Liver (tissue), 6 donors: ENCODE measurements at regions not wholly inside any gene's neighbourhood (a gene's known extent, or its start where the extent isn't known, plus 50 kb on each side); places are given as distances from the start of the nearest gene placed in this dataset.
"Not testable (repeated sequence)": the region's sequence is repeated elsewhere in the genome, so short reads cannot be mapped to it uniquely, and the experiment has no call there.

Source experiments
- DNase-seq: peaks from one replicate; pipeline ENCODE4 v3.0.0-alpha.2; 2017; ENCODE audit warnings: low spot score
- H3K27ac ChIP-seq, 2 donors: one replicate each; pipeline ENCODE4 v1.7.0; 2013; ENCODE audit warnings: inconsistent platforms in 2 of 2, low read length in 2 of 2, control low read depth in 1 of 2, low read depth in 1 of 2, mild to moderate bottlenecking in 1 of 2
- H3K27me3 ChIP-seq, 4 donors: one replicate each; pipeline versions ENCODE4 v1.6.1 to v1.7.0; 2013; ENCODE audit warnings: low read length in 3 of 4, inconsistent platforms in 1 of 4, mild to moderate bottlenecking in 1 of 4, moderate library complexity in 1 of 4; ENCODE audit not compliant: control insufficient read depth in 4 of 4, insufficient read depth in 4 of 4
- H3K36me3 ChIP-seq, 4 donors: one replicate each; pipeline versions ENCODE4 v1.6.1 to v1.7.0; 2013; ENCODE audit warnings: low read length in 3 of 4, mild to moderate bottlenecking in 3 of 4, low read depth in 1 of 4, moderate library complexity in 1 of 4; ENCODE audit not compliant: control insufficient read depth in 4 of 4, insufficient read depth in 3 of 4
- H3K4me1 ChIP-seq, 4 donors: one replicate each; pipeline versions ENCODE4 v1.6.1 to v1.7.0; 2013; ENCODE audit warnings: low read length in 3 of 4, mild to moderate bottlenecking in 3 of 4, moderate library complexity in 1 of 4; ENCODE audit not compliant: control insufficient read depth in 4 of 4, insufficient read depth in 4 of 4
- H3K4me3 ChIP-seq, 3 donors: one replicate each; pipeline versions ENCODE4 v1.6.1 to v1.7.0; 2013; ENCODE audit warnings: low read length in 3 of 3, control low read depth in 1 of 3, low read depth in 1 of 3, mild to moderate bottlenecking in 1 of 3
- H3K9ac ChIP-seq, 2 donors: one replicate each; pipeline ENCODE4 v1.7.0; 2013; ENCODE audit warnings: low read length in 2 of 2, mild to moderate bottlenecking in 2 of 2, moderate library complexity in 2 of 2, control low read depth in 1 of 2, low read depth in 1 of 2
- H3K9me3 ChIP-seq, 4 donors: one replicate each; pipeline versions ENCODE4 v1.6.1 to v1.7.0; 2013; ENCODE audit warnings: low read length in 3 of 4; ENCODE audit not compliant: control insufficient read depth in 4 of 4
- WGBS: extraction: QIAGEN DNeasy Blood & Tissue Kit; methylation state at CpG from one replicate; pipeline ENCODE4 v1.1.7; 2013; 5-methylcytosine and 5-hydroxymethylcytosine counted together
- donor health status: healthy.
- donor health status: healthy.
- donor health status: healthy.

DNA sequence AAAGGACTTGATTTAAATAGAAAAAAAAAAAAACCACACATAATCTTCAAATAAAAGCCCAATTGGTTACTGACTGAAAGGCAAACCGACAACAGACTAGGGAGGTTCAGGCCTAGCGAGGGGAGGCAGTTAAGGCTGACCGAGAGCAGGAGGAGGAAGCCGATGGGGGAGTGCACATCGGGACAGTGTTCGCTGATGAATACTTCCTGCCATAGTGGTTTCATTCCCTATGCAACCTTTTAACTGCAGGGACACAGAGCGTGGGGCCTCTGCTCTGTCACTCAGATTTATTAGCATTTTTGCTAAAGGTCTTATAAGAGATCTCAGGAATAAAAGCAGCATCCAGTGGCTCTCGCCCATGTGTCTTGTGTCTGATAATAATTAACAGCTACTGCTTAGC, 343.2 kb upstream of the CHRNA7 start:
- not testable (repeated sequence) for DNase-seq, H3K9me3 ChIP-seq, H3K4me3 ChIP-seq, H3K4me1 ChIP-seq, H3K27me3 ChIP-seq, H3K36me3 ChIP-seq, H3K27ac ChIP-seq, H3K9ac ChIP-seq
- 89% methylated on average over 8 of the region's 8 CpGs for WGBS

DNA sequence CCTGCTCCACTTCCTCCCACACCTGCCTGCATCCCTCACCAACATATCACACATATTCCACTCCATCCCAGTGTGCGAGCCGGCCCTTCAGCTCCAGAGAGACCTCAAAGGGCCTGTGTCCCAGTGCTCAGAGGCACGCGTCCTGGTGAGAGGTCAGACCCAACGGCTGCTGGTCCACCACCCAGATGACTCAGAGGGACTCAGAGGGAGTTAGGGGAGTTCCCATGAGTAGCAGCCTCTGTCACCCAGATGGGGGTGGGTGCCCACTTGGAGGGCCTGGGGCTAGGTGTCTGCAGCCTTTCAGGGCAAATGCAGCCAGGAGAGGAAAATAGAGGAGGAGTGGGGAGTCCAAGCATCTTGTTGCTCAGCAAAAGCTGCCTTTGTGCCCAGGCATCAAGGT, 333.8 kb upstream of the CHRNA7 start:
- not testable (repeated sequence) for H3K27ac ChIP-seq, H3K4me1 ChIP-seq, H3K4me3 ChIP-seq, H3K36me3 ChIP-seq, H3K9me3 ChIP-seq, H3K9ac ChIP-seq, H3K27me3 ChIP-seq, DNase-seq
- WGBS, result 85% methylated on average over 3 of the region's 5 CpGs

DNA sequence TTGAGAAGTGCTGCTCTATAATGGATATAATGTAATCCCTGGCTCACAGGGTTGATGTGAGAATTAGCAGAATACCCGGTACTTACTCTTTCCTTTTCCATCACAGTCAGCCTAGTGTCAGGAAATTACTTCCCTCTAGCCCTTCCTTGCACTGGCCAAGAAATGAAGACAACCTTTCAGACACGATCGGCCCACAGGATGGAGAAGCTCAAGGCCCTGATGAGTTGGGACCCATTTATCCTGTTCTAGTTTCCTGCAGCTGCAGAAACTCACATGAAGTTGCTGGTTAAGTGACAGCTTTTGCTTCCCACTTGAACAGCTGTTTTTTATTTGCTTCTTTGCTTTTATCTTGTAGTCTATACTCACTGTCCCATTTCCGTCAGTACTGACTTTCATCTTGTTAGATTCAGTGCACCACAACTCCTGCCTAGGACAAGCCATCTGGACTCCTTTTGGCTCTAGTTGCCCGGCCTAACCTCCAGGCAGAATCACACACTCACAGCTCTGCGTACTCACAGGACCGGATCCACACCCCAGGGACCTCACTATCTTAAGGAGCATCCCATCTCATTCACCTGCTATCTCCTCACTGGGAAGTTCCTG, 325.1 kb upstream of the CHRNA7 start:
- 80% methylated on average over 3 of the region's 7 CpGs for WGBS
- H3K9ac ChIP-seq, H3K4me1 ChIP-seq, H3K27me3 ChIP-seq, H3K27ac ChIP-seq, H3K36me3 ChIP-seq, H3K4me3 ChIP-seq, H3K9me3 ChIP-seq, DNase-seq: not testable (repeated sequence)

DNA sequence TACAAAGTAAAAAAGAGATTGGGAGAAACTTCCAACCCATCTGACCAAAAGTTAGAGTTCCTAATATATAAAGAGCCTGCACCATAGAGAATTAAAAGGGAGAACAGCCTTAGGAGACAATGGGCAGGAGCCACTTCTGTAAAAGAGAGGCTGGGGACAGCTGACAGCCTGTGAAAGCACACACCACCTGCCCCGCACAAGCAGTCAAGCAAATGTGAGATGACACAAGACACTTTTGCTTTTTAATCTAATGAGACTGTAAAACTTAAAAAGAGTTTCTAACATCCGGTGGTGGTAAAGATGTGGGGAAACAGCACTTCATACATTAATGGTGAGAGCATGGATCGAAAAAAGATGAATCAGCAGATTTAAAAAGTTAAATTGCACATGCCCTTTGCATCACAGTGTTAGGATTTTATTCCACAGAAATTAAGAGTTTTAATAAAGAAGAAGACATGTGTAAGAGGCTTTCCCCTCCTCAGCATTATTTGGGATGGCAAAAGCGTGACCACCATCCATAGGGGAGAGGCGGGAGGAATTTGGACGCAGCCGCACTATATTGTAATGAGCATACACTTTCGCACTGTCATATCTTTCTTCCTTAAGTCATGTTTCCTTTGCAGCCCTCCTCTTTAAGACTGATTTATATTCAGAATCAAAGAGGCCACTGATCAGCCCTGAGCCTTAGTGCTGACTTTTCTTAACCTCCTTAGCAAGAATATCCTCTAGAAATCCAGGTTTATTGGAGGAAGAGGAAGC, 322.2 kb upstream of the CHRNA7 start:
- 79% methylated on average over 3 of the region's 8 CpGs for WGBS
- H3K9ac ChIP-seq, H3K9me3 ChIP-seq, H3K27me3 ChIP-seq, DNase-seq, H3K36me3 ChIP-seq, H3K4me1 ChIP-seq, H3K27ac ChIP-seq, H3K4me3 ChIP-seq: not testable (repeated sequence)

DNA sequence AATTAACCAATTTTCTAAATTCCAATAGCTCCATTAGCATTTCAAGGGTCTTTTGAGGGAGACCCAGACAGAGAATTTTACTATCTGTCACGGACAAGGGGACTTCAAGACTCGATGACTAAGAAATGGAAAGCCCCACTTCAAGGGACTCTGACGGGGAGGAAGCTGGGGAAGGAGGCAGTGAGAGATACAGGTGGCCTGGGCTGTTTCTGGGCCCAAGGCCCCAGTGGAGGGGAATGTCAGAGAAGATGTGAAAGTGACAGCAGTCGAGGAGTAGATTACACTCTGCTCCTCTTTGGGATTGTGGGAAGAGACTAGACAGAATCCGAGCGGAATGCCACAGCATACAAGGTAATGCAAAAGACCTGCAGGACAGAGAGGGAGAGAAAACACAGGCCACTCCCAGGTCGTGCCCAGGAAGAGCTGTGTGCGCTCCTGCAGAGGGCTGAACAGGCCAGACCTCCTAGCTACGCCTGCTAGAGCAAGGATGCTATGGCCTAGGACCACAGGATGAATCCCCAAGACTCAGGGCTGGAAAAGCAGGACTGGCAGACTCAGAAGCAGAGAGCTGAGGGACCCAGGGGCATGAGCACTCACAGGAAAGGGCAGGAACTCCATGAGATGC, 321.5 kb upstream of the CHRNA7 start:
- H3K4me1 ChIP-seq, result not testable (repeated sequence)

DNA sequence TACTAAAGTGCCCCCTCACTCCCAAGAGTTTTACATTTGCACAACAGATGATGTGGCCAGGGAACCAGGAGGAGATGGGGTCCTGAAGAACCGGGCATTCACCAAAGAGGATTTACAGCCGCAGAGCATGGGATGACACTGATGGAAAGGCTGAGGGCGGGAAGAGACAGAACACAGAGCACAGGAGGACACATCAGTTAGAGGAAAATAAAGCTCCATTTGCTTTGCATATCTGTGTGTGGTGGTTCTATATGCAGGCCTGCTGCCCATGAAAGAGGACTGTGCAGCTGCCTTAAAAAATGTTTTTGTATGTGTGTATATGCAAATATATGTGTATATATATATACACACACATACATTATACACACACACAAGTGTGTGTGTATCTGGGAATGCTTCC, 320.8 kb upstream of the CHRNA7 start:
- not testable (repeated sequence) for DNase-seq, H3K9ac ChIP-seq
- 91% methylated on average over 2 of the region's 3 CpGs for WGBS

More for the DNA sequence above, 321.5 kb upstream of the CHRNA7 start:
- not testable (repeated sequence) for H3K4me3 ChIP-seq, H3K9ac ChIP-seq, H3K27ac ChIP-seq, DNase-seq, H3K36me3 ChIP-seq, H3K27me3 ChIP-seq, H3K9me3 ChIP-seq
- 70% methylated on average over 6 of the region's 9 CpGs for WGBS

DNA sequence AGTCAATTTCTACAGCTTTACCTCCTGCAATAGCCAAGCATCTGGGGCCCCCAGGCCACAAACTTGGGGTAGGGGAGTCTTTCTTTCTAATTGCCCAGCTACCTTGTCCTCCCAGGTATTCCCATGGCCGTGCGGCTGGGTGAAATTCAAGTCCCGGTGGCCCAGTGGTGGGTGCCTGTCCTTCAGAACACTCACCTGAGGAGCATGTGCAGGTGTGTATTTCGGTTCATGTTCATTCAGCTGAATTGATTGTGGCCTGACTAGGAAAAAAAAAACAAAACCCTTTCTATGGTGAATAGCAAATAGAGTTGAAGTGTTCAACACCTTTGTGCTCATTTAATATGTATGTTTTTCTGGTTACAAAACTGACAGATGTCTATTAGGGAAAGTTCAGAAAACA, 319.5 kb upstream of the CHRNA7 start:
- not testable (repeated sequence) for DNase-seq, H3K36me3 ChIP-seq, H3K4me1 ChIP-seq, H3K27ac ChIP-seq, H3K9me3 ChIP-seq, H3K9ac ChIP-seq, H3K4me3 ChIP-seq, H3K27me3 ChIP-seq
- 92% methylated on average over 4 of the region's 4 CpGs for WGBS

More for the DNA sequence above, 320.8 kb upstream of the CHRNA7 start:
- not testable (repeated sequence) for H3K36me3 ChIP-seq, H3K27me3 ChIP-seq, H3K4me3 ChIP-seq, H3K9me3 ChIP-seq, H3K27ac ChIP-seq, H3K4me1 ChIP-seq

DNA sequence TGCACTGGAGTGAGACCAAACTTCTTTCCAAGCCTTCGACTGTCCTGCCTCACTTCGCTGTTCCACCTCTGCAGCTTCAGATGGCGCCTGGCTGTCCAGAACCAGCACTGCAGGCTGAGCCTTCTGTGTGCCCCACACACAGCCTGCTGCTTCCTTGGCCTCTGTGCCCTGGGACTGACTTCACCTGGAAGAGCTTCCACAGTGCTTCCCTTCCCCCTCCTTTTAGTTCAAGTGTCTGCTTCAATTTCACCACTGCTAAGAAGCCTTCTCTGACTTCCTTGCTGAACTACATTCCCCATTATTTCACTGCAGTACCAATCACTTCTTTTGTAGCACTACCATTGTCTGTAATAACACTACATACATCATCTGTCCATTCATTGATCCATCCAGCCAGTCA, 315.1 kb upstream of the CHRNA7 start:
- H3K27ac ChIP-seq, H3K9ac ChIP-seq, H3K36me3 ChIP-seq, H3K4me1 ChIP-seq, H3K9me3 ChIP-seq, H3K4me3 ChIP-seq, DNase-seq, H3K27me3 ChIP-seq: not testable (repeated sequence)
- 39% methylated on average over 2 of the region's 3 CpGs for WGBS
